ENCODE measurements at regions not wholly inside any gene's neighbourhood (a gene's known extent, or its start where the extent isn't known, plus 50 kb on each side); places are given as distances from the start of the nearest gene placed in this dataset.

DNA sequence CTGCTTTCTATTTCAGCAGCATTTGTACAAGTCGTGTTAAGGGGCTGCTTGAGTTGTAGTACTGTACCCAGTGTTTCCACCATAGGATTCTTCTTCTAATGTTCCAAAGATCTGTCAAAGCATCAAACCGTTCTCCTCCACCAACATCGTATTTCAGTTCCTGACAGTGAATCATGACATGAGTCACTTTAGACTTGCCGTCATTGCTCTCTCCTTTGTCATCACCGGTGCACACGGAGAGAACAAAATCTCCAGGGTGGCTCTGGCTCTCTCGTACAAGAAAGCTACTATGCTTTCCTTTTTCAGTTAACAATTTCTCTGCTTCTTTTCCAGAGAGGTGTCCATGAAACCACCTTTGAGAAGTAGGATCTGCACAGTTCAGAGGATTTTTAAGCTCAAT lies 270.9 kb upstream of the CCDC54 start:
- FAIRE-seq: peak; percentile 14
- DNase-seq (ENCODE audit: low spot score): peak; percentile 53

DNA sequence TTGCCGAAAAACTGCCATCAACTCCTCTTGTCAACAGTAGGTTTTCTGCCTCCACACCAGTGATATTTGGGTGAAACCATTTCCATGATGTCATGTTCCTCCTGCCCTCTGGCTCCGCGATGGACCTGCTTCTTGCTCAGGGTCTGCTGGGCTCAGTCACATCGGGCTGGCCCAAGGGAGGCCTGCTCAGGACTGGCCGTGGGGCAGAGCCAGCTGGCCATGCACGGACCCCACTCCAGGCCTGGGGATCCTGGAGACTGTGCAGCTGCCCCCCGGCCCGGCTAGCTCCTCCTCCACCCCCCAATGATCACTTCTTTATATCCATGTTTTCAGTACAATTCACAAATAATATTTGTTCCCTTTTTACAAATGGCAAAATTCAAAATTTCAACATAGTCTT lies 270.3 kb upstream of the CCDC54 start:
- FAIRE-seq (no peak), DNase-seq (ENCODE audit: low spot score) (no peak)

GRCh38 chr3:107110596-107111305 lies 266.5 kb upstream of the CCDC54 start:
- DNase-seq (ENCODE audit: low spot score) (no peak), FAIRE-seq (no peak)

- FAIRE-seq (no peak), DNase-seq (ENCODE audit: low spot score) (no peak)
Observed at GRCh38 chr3:107111872-107112271, 265.4 kb upstream of the CCDC54 start.

GRCh38 chr3:107112356-107112755 lies 264.9 kb upstream of the CCDC54 start:
- no peak for FAIRE-seq
- DNase-seq (ENCODE audit: low spot score): no peak

GRCh38 chr3:107116251-107116650 lies 261.0 kb upstream of the CCDC54 start:
- no peak for DNase-seq (ENCODE audit: low spot score)
- FAIRE-seq: no peak

GRCh38 chr3:107117156-107117555 lies 260.1 kb upstream of the CCDC54 start:
- FAIRE-seq: no peak
- DNase-seq (ENCODE audit: low spot score): no peak

GRCh38 chr3:107117922-107118536 lies 259.2 kb upstream of the CCDC54 start:
- DNase-seq (ENCODE audit: low spot score): peak; percentile 25
- no peak for FAIRE-seq

DNA sequence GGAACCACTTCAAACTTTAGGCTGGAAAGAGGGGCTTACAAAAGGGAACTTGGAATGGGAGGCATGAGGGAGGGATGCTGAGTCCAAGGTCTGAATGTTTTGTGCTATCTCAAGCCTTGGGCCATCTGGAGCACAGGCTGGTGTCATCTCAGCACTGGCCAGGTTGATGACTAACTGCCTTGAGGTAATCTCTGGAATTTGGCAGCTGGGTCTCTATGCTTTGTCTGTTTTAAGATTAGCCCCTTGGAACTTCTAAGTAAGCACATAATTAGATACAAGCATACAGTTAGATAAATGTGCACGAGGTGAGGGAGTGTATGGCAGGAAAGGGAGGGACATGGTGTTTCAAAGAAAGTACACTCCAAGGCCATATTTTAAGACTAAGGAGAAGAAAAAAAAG lies 252.4 kb upstream of the CCDC54 start:
- FAIRE-seq (no peak), DNase-seq (ENCODE audit: low spot score) (no peak)

- FAIRE-seq (no peak), DNase-seq (ENCODE audit: low spot score) (no peak)
Observed at GRCh38 chr3:107128946-107129345, 248.3 kb upstream of the CCDC54 start.

DNA sequence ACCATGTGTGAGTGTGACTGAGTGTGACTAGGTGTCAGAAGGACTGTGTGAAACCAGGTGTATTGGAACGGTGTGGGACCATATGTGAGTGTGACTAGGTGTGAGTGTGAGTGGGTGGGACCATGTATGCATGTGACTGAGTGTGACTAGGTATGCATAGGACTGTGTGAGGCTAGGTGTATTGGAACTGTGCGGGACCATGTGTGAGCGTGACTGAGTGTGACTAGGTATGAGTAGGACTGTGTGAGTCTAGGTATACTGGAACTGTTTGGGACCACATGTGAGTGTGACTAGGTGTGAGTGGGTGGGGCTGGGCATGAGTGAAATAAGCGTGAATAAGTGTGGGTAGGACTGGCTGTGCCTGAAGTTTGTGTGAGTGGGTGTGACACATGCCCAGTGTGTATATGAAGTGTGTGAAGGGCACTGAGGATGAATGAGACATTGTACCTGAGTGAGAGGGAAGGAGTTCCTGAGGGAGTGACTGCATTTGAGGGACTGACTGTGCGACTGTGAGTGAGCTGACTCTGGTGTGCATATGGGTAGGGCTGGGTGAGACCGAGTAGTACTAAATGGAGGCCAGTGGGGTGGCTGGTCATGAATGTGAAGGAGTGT lies 247.0 kb upstream of the CCDC54 start:
- no peak for DNase-seq (ENCODE audit: low spot score)
- FAIRE-seq: no peak

- no peak for FAIRE-seq
- DNase-seq (ENCODE audit: low spot score): no peak
Observed at GRCh38 chr3:107132674-107133073, 244.6 kb upstream of the CCDC54 start.

GRCh38 chr3:107133891-107134290 lies 243.3 kb upstream of the CCDC54 start:
- no peak for FAIRE-seq

GRCh38 chr3:107142171-107142570 lies 235.1 kb upstream of the CCDC54 start:
- DNase-seq (ENCODE audit: low spot score) (no peak), FAIRE-seq (no peak)

More at GRCh38 chr3:107133891-107134290, 243.3 kb upstream of the CCDC54 start:
- no peak for DNase-seq (ENCODE audit: low spot score)

GRCh38 chr3:107142786-107143575 lies 234.3 kb upstream of the CCDC54 start:
- FAIRE-seq: no peak
- no peak for DNase-seq (ENCODE audit: low spot score)

- FAIRE-seq (no peak), DNase-seq (ENCODE audit: low spot score) (no peak)
Observed at GRCh38 chr3:107150675-107151074, 226.6 kb upstream of the CCDC54 start.

DNA sequence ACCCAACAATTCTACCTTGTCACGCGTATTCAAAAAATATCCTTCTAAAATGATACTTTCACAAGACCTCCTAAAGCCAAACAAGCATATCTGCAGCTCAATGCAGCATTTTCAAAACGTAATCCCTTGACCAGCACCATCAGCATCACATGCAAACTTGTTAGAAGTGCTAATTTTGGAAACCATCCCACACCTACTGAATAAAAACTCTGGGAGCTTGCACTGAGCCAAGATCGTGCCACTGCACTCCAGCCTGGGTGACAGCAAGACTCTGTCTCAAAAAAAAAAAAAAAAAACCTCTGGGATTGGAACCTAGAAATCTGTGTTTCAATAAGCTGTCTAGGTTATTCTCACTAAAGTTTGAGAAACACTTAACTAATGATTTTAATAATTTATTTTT lies 223.3 kb upstream of the CCDC54 start:
- DNase-seq (ENCODE audit: low spot score): no peak
- FAIRE-seq: no peak

DNA sequence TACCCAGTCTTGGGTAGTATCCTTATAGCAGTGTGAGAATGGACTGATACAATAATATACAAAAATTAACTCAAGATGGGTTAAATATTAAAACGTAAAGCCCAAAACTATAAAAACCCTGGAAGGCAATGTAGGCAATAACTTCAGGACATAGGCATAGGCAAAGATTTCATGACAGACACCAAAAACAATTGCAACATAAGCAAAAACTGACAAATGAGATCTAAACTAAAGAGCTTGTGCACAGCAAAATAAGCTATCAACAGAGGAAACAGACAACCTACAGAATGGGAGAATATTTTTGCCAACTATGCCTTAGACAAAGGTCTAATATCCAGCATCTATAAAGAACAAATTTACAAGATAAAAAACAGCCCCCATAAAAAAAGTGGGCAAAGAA lies 204.8 kb upstream of the CCDC54 start:
- DNase-seq (ENCODE audit: low spot score) (no peak), FAIRE-seq (no peak)

DNA sequence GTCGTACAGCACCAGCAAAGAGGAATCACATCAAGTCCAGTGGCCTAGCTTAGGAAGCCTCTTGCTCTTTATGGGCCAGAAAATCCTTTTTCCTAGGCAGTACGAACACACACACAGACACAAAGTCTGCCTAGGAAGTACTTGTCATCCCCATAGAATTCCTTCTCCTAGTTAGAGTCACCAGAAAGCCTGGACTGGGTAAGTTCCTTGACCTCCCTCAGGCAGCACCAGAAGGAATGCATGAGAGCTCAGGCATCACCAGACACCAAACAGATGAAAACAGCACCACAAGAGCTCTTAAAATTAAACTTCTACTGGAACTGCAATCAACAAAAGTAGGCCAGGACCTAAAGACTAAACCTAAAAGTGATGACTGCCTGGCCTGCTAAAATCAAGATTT lies 192.9 kb upstream of the CCDC54 start:
- no peak for FAIRE-seq
- no peak for DNase-seq (ENCODE audit: low spot score)

DNA sequence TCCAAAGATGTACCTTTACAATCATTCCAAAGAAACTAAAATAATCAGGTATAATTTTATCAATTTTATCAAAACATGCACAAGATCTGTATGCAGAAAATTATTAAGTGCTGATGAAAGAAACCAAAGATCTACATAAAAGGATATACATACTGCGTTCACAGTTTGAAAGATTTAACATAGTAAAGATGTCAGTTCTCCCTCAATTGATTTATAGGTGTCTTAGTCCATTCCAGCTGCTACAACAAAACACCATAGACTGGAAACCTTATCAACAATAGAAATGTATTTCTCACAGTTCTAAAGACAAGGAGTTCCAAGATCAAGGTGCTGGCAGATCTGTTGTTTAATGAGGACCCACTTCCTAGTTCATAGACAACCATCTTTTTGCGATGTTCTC lies 189.0 kb upstream of the CCDC54 start:
- DNase-seq (ENCODE audit: low spot score) (no peak), FAIRE-seq (no peak)

- FAIRE-seq (no peak), DNase-seq (ENCODE audit: low spot score) (no peak)
Observed at GRCh38 chr3:107189158-107189791, 188.0 kb upstream of the CCDC54 start.

DNA sequence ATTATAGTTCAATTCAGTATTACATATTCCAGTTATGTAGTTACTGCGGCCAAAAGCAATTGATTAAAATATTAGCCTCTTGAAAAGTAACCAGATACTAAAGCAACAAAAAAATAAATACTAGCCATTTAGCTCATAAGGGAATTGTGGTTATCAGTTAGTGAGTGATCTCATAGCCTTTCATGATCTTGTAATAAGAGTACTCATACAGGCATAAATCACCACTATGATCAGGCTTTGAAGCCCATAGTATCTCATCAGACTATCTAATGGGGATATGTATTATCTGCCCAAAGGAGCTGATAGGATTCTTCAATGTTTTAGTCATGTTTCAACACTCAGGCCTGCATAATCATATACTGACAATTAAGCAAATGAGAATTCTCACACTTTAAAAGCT lies 184.1 kb upstream of the CCDC54 start:
- FAIRE-seq: no peak
- no peak for DNase-seq (ENCODE audit: low spot score)
